Liver (tissue), 8 donors: ENCODE measurements at regions not wholly inside any gene's neighbourhood (a gene's known extent, or its start where the extent isn't known, plus 50 kb on each side); places are given as distances from the start of the nearest gene placed in this dataset.

Experiments used
- DNase-seq: peaks from one replicate; pipeline ENCODE4 v3.0.0-alpha.2; 2017; ENCODE audit warnings: low spot score
- H3K27ac ChIP-seq, 2 donors: one replicate each; pipeline ENCODE4 v1.7.0; 2013; ENCODE audit warnings: inconsistent platforms in 2 of 2, low read length in 2 of 2, control low read depth in 1 of 2, low read depth in 1 of 2, mild to moderate bottlenecking in 1 of 2
- H3K27me3 ChIP-seq, 4 donors: one replicate each; pipeline versions ENCODE4 v1.6.1 to v1.7.0; 2013; ENCODE audit warnings: low read length in 3 of 4, inconsistent platforms in 1 of 4, mild to moderate bottlenecking in 1 of 4, moderate library complexity in 1 of 4; ENCODE audit not compliant: control insufficient read depth in 4 of 4, insufficient read depth in 4 of 4
- H3K36me3 ChIP-seq, 4 donors: one replicate each; pipeline versions ENCODE4 v1.6.1 to v1.7.0; 2013; ENCODE audit warnings: low read length in 3 of 4, mild to moderate bottlenecking in 3 of 4, low read depth in 1 of 4, moderate library complexity in 1 of 4; ENCODE audit not compliant: control insufficient read depth in 4 of 4, insufficient read depth in 3 of 4
- H3K4me1 ChIP-seq, 4 donors: one replicate each; pipeline versions ENCODE4 v1.6.1 to v1.7.0; 2013; ENCODE audit warnings: low read length in 3 of 4, mild to moderate bottlenecking in 3 of 4, moderate library complexity in 1 of 4; ENCODE audit not compliant: control insufficient read depth in 4 of 4, insufficient read depth in 4 of 4
- H3K4me3 ChIP-seq, 3 donors: one replicate each; pipeline versions ENCODE4 v1.6.1 to v1.7.0; 2013; ENCODE audit warnings: low read length in 3 of 3, control low read depth in 1 of 3, low read depth in 1 of 3, mild to moderate bottlenecking in 1 of 3
- H3K9ac ChIP-seq, 2 donors: one replicate each; pipeline ENCODE4 v1.7.0; 2013; ENCODE audit warnings: low read length in 2 of 2, mild to moderate bottlenecking in 2 of 2, moderate library complexity in 2 of 2, control low read depth in 1 of 2, low read depth in 1 of 2
- H3K9me3 ChIP-seq, 4 donors: one replicate each; pipeline versions ENCODE4 v1.6.1 to v1.7.0; 2013; ENCODE audit warnings: low read length in 3 of 4; ENCODE audit not compliant: control insufficient read depth in 4 of 4
- CTCF ChIP-seq: fragments of 150-350 bp; IDR thresholded peaks from 2 replicates; pipeline ENCODE4 v1.5.1; 2017; ENCODE audit warnings: improper control_type of control experiment, low read depth, low read length; ENCODE audit not compliant: missing input control
- EGR1 ChIP-seq, 2 donors: IDR thresholded peaks; 2 replicates each; pipeline ENCODE4 v1.6.1; 2016 to 2018; ENCODE audit warnings: antibody characterized with exemption in 2 of 2, low read depth in 2 of 2
- FOXA1 ChIP-seq: IDR thresholded peaks from 2 replicates; pipeline ENCODE4 v1.6.1; 2016; ENCODE audit warnings: antibody characterized with exemption
- GABPA ChIP-seq, 2 donors: IDR thresholded peaks in 1 of 2; conservative IDR thresholded peaks in 1 of 2; 2 replicates each; pipeline ENCODE4 v1.6.1; 2016; ENCODE audit warnings: antibody characterized with exemption in 2 of 2, mild to moderate bottlenecking in 1 of 2, moderate library complexity in 1 of 2
- HNF4A ChIP-seq, 2 donors: conservative IDR thresholded peaks; 2 replicates each; pipeline ENCODE4 v1.6.1; 2016; ENCODE audit warnings: antibody characterized with exemption in 2 of 2, mild to moderate bottlenecking in 2 of 2
- HNF4G ChIP-seq: IDR thresholded peaks from 2 replicates; pipeline ENCODE4 v1.6.1; 2016; ENCODE audit warnings: antibody characterized with exemption
- JUND ChIP-seq, 2 donors: IDR thresholded peaks; 2 replicates each; pipeline ENCODE4 v1.6.1; 2016; ENCODE audit warnings: antibody characterized with exemption in 2 of 2
- MAX ChIP-seq: IDR thresholded peaks from 2 replicates; pipeline ENCODE4 v1.6.1; 2016; ENCODE audit warnings: antibody characterized with exemption
- NR2F2 ChIP-seq: IDR thresholded peaks from 2 replicates; pipeline ENCODE4 v1.6.1; 2016; ENCODE audit warnings: antibody characterized with exemption
- RAD21 ChIP-seq, 2 donors: IDR thresholded peaks; 2 replicates each; pipeline ENCODE4 v1.6.1; 2016; ENCODE audit warnings: antibody characterized with exemption in 2 of 2, mild to moderate bottlenecking in 2 of 2
- RXRA ChIP-seq, 2 donors: IDR thresholded peaks; 2 replicates each; pipeline ENCODE4 v1.6.1; 2017 to 2018; ENCODE audit warnings: antibody characterized with exemption in 2 of 2, mild to moderate bottlenecking in 1 of 2
- SP1 ChIP-seq: IDR thresholded peaks from 2 replicates; pipeline ENCODE4 v1.6.1; 2018; ENCODE audit warnings: antibody characterized with exemption, mild to moderate bottlenecking
- TAF1 ChIP-seq: conservative IDR thresholded peaks from 2 replicates; pipeline ENCODE4 v1.6.1; 2016; ENCODE audit warnings: antibody characterized with exemption, mild to moderate bottlenecking
- YY1 ChIP-seq: IDR thresholded peaks from 2 replicates; pipeline ENCODE4 v1.6.1; 2016; ENCODE audit warnings: antibody characterized with exemption, mild to moderate bottlenecking
- WGBS: extraction: QIAGEN DNeasy Blood & Tissue Kit; methylation state at CpG from one replicate; pipeline ENCODE4 v1.1.7; 2013; 5-methylcytosine and 5-hydroxymethylcytosine counted together
- TF ChIP-seq, protein P1 (sequence below): IDR thresholded peaks from 2 replicates; pipeline ENCODE4 v1.6.1; 2016; ENCODE audit warnings: antibody characterized with exemption, mild to moderate bottlenecking
- donor health status: healthy.
- donor health status: healthy.
- donor health status: healthy.
- donor health status: healthy.
- donor health status: healthy.

DNA sequence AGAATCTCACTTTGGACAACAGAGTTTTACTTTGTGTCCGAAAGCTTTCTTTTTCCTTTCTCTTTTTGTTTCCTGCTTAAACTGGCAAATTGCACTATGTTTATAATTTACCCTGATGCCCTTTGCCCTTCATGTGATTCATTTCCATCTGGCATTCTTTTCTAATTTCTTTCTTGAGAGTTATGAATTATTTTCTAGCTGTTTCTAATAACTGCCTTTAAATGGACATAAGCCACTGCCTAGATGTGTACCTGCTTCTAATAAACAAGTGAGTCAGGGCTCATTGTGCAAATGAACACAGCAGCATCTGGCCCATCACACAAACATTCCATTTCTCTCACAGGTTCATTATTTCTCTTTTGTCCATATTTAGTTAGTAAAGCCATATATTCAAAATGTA lies 242.3 kb upstream of the GPRIN3 start:
- peaks cover 0 to 2% (median 0%) of the 10 kb centered on the region in 4 donors for H3K27me3 ChIP-seq
- WGBS = 71% methylated on average over 1 of the region's 1 CpG
- H3K36me3 ChIP-seq = no peaks in the 10 kb centered on the region
- H3K9me3 ChIP-seq = no peaks in the 10 kb centered on the region
- no peak overlapping the region for H3K9ac ChIP-seq
- no peak overlapping the region for H3K27ac ChIP-seq
- TF ChIP-seq FOXA1 = no peak
- TF ChIP-seq YY1 = no peak
- TF ChIP-seq JUND (IDR thresholded peaks at IDR 0.05) = no peak
- no peak for TF ChIP-seq SP1
- TF ChIP-seq CTCF = no peak
- no peak for TF ChIP-seq HNF4G
- TF ChIP-seq EGR1 (IDR thresholded peaks at IDR 0.05; ENCODE audit: low read depth in 2 of 2) = no peak
- TF ChIP-seq, protein P1, sequence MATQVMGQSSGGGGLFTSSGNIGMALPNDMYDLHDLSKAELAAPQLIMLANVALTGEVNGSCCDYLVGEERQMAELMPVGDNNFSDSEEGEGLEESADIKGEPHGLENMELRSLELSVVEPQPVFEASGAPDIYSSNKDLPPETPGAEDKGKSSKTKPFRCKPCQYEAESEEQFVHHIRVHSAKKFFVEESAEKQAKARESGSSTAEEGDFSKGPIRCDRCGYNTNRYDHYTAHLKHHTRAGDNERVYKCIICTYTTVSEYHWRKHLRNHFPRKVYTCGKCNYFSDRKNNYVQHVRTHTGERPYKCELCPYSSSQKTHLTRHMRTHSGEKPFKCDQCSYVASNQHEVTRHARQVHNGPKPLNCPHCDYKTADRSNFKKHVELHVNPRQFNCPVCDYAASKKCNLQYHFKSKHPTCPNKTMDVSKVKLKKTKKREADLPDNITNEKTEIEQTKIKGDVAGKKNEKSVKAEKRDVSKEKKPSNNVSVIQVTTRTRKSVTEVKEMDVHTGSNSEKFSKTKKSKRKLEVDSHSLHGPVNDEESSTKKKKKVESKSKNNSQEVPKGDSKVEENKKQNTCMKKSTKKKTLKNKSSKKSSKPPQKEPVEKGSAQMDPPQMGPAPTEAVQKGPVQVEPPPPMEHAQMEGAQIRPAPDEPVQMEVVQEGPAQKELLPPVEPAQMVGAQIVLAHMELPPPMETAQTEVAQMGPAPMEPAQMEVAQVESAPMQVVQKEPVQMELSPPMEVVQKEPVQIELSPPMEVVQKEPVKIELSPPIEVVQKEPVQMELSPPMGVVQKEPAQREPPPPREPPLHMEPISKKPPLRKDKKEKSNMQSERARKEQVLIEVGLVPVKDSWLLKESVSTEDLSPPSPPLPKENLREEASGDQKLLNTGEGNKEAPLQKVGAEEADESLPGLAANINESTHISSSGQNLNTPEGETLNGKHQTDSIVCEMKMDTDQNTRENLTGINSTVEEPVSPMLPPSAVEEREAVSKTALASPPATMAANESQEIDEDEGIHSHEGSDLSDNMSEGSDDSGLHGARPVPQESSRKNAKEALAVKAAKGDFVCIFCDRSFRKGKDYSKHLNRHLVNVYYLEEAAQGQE = no peak
- no peak for TF ChIP-seq GABPA (IDR thresholded peaks at IDR 0.05 in 1 of 2, conservative IDR thresholded peaks at IDR 0.05 in 1 of 2)
- no peak for TF ChIP-seq NR2F2
- no peak for TF ChIP-seq RXRA (IDR thresholded peaks at IDR 0.05)
- TF ChIP-seq MAX = no peak
- no peaks in the 10 kb centered on the region for H3K4me1 ChIP-seq
- no peak for DNase-seq
- H3K4me3 ChIP-seq = no peak overlapping the region

GRCh38 chr4:89545315-89545714 lies 237.7 kb upstream of the GPRIN3 start:
- Histone ChIP-seq H3K27ac (no peak overlapping the region), H3K27me3 (no peaks in the 10 kb centered on the region), H3K9ac (no peak overlapping the region), H3K36me3 (no peaks in the 10 kb centered on the region), H3K9me3 (no peaks in the 10 kb centered on the region), H3K4me1 (no peaks in the 10 kb centered on the region), H3K4me3 (no peak overlapping the region)
- WGBS = 74% methylated on average over 1 of the region's 1 CpG
- DNase-seq = no peak
- no peak for TF ChIP-seq SP1
- TF ChIP-seq EGR1 (IDR thresholded peaks at IDR 0.05; ENCODE audit: low read depth in 2 of 2) = no peak
- no peak for TF ChIP-seq FOXA1
- TF ChIP-seq TAF1 = no peak
- no peak for TF ChIP-seq YY1

DNA sequence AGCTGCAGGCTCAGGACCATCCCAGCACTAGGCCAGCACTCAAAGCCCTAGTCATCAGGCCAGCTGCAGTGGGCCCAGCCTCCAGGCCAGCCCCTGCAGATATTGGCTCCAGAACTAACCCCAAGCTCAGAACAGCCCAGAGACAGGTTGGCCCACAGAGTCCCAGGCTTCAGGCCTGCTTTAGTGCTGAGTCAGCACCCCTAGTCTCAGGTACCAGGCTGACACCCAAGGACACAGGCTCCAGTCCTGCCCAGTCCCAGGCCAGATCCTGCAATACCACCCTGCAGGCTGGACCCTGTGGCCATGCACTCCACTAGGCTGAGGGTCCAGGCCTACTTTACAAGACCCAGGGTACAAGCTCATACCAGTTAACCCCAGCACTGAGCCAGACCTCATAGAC lies 234.4 kb upstream of the GPRIN3 start:
- DNase-seq = no peak
- Histone ChIP-seq H3K36me3 (no peaks in the 10 kb centered on the region), H3K27me3 (no peaks in the 10 kb centered on the region), H3K9ac (no peak overlapping the region), H3K9me3 (no peaks in the 10 kb centered on the region), H3K27ac (no peak overlapping the region), H3K4me1 (no peaks in the 10 kb centered on the region), H3K4me3 (no peak overlapping the region)
- TF ChIP-seq HNF4A (conservative IDR thresholded peaks at IDR 0.05) (no peak), RAD21 (IDR thresholded peaks at IDR 0.05) (no peak)
